ENCODE measurements at regions not wholly inside any gene's neighbourhood (a gene's known extent, or its start where the extent isn't known, plus 50 kb on each side); places are given as distances from the start of the nearest gene placed in this dataset.
A peak's percentile ranks its signal among the peaks of the same experiment; 100 is the strongest.

DNA sequence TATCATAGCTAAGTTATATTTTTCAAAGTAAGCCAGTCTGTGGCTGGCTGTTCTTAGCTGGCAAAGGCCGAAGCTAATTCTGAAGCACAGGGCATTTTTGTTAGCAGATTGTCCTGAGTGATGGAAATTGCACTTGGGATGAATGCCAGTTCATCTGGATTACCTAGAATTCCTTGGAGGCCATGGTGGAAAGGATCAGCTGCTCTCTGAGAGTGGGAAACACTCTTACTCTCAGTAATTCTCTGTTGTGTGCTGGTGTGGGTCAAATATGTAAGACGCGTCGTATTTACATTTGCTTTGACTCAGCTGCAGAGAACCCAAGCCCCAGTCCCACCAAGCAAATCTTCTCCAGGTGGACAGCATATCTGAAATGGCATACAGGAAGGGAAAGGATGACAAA is 60.7 kb upstream of the C1QTNF9B start:
- H3K4me1 ChIP-seq (ENCODE audit: low read length) = no peaks in the 10 kb centered on the region
- H3K9me2 ChIP-seq (replicated peaks; ENCODE audit: insufficient read depth, low read length) = no peaks in the 10 kb centered on the region
- H3K4me2 ChIP-seq (ENCODE audit: low read depth, low read length, poor library complexity, severe bottlenecking) = no peak overlapping the region
- no peaks in the 10 kb centered on the region for H4K20me1 ChIP-seq (ENCODE audit: insufficient read depth, low read depth, low read length)
- no peaks in the 10 kb centered on the region for H3K27me3 ChIP-seq (ENCODE audit: low read length)
- H3K9ac ChIP-seq (ENCODE audit: low read length) = no peak overlapping the region
- no peak overlapping the region for H3K4me3 ChIP-seq (ENCODE audit: low read length)
- no peaks in the 10 kb centered on the region for H3K9me3 ChIP-seq (ENCODE audit: low read length)
- no peaks in the 10 kb centered on the region for H3K36me3 ChIP-seq (ENCODE audit: insufficient read depth, low read length)
- no peaks in the 10 kb centered on the region for H3K79me2 ChIP-seq (ENCODE audit: low read length)
- DNase-seq = no peak
- H3K27ac ChIP-seq (ENCODE audit: low read length) = no peak overlapping the region
- no peak overlapping the region for H2AFZ ChIP-seq (ENCODE audit: low read length)

- H3K27ac ChIP-seq (ENCODE audit: low read length) = no peak overlapping the region
- no peak overlapping the region for H3K4me3 ChIP-seq (ENCODE audit: low read length)
- no peaks in the 10 kb centered on the region for H4K20me1 ChIP-seq (ENCODE audit: insufficient read depth, low read depth, low read length)
- no peak overlapping the region for H2AFZ ChIP-seq (ENCODE audit: low read length)
- no peak overlapping the region for H3K4me2 ChIP-seq (ENCODE audit: low read depth, low read length, poor library complexity, severe bottlenecking)
- no peaks in the 10 kb centered on the region for H3K36me3 ChIP-seq (ENCODE audit: insufficient read depth, low read length)
- H3K4me1 ChIP-seq (ENCODE audit: low read length) = no peaks in the 10 kb centered on the region
- no peaks in the 10 kb centered on the region for H3K79me2 ChIP-seq (ENCODE audit: low read length)
- no peaks in the 10 kb centered on the region for H3K9me2 ChIP-seq (replicated peaks; ENCODE audit: insufficient read depth, low read length)
- DNase-seq = no peak
- no peaks in the 10 kb centered on the region for H3K27me3 ChIP-seq (ENCODE audit: low read length)
- H3K9me3 ChIP-seq (ENCODE audit: low read length) = no peaks in the 10 kb centered on the region
- no peak overlapping the region for H3K9ac ChIP-seq (ENCODE audit: low read length)
These were observed 62.0 kb upstream of the C1QTNF9B start for GRCh38 chr13:23959231-23959862.

- H3K4me3 ChIP-seq (ENCODE audit: low read length) = no peak overlapping the region
- no peaks in the 10 kb centered on the region for H3K9me2 ChIP-seq (replicated peaks; ENCODE audit: insufficient read depth, low read length)
- no peaks in the 10 kb centered on the region for H3K9me3 ChIP-seq (ENCODE audit: low read length)
- peak; percentile 66 for DNase-seq
- no peaks in the 10 kb centered on the region for H3K36me3 ChIP-seq (ENCODE audit: insufficient read depth, low read length)
- H3K27ac ChIP-seq (ENCODE audit: low read length) = no peak overlapping the region
- H2AFZ ChIP-seq (ENCODE audit: low read length) = no peak overlapping the region
- no peak overlapping the region for H3K4me2 ChIP-seq (ENCODE audit: low read depth, low read length, poor library complexity, severe bottlenecking)
- no peak overlapping the region for H3K9ac ChIP-seq (ENCODE audit: low read length)
- no peaks in the 10 kb centered on the region for H4K20me1 ChIP-seq (ENCODE audit: insufficient read depth, low read depth, low read length)
- no peaks in the 10 kb centered on the region for H3K27me3 ChIP-seq (ENCODE audit: low read length)
- no peaks in the 10 kb centered on the region for H3K79me2 ChIP-seq (ENCODE audit: low read length)
- H3K4me1 ChIP-seq (ENCODE audit: low read length) = no peaks in the 10 kb centered on the region
These were observed 63.4 kb upstream of the C1QTNF9B start for GRCh38 chr13:23960566-23961156.

DNA sequence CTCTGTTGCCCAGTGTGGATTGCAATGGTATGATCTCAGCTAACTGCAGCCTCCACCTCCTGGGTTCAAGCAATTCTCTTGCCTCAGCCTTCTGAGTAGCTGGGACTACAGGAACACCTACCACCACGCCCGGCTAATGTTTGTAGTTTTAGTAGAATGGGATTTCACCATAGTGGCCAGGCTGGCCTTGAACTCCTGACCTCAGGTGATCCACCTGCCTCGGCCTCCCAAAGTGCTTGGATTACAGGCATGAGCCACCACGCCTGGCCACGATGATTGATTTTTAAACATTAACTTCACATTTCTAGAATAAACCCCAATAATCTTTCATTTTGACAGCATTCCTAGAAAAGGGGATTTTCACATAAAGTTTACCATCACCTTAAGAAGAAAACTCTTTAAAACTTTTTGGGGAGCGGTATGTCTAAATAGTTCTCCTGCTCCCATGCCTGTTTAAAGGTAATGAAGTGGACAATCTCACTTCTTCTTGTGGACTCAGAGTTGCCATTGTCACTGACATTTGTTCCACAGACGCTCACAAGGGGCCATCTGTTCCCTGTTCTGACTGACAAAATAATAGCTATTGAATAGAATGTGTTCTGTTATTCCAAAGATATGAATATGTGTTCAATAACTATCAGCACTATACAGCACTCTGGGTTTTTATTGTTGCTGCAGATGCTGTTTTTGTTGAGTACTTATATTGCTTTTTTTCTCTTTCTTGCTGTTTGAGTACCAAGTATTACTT is 66.1 kb upstream of the C1QTNF9B start:
- no peak overlapping the region for H3K9ac ChIP-seq (ENCODE audit: low read length)
- H3K79me2 ChIP-seq (ENCODE audit: low read length) = no peaks in the 10 kb centered on the region
- H3K27me3 ChIP-seq (ENCODE audit: low read length) = no peaks in the 10 kb centered on the region
- H3K36me3 ChIP-seq (ENCODE audit: insufficient read depth, low read length) = no peaks in the 10 kb centered on the region
- H3K27ac ChIP-seq (ENCODE audit: low read length) = no peak overlapping the region
- no peaks in the 10 kb centered on the region for H4K20me1 ChIP-seq (ENCODE audit: insufficient read depth, low read depth, low read length)
- no peak overlapping the region for H3K4me3 ChIP-seq (ENCODE audit: low read length)
- H3K4me1 ChIP-seq (ENCODE audit: low read length) = no peaks in the 10 kb centered on the region
- H3K9me3 ChIP-seq (ENCODE audit: low read length) = no peaks in the 10 kb centered on the region
- no peak for DNase-seq
- H3K9me2 ChIP-seq (replicated peaks; ENCODE audit: insufficient read depth, low read length) = no peaks in the 10 kb centered on the region
- no peak overlapping the region for H2AFZ ChIP-seq (ENCODE audit: low read length)
- H3K4me2 ChIP-seq (ENCODE audit: low read depth, low read length, poor library complexity, severe bottlenecking) = no peak overlapping the region

DNA sequence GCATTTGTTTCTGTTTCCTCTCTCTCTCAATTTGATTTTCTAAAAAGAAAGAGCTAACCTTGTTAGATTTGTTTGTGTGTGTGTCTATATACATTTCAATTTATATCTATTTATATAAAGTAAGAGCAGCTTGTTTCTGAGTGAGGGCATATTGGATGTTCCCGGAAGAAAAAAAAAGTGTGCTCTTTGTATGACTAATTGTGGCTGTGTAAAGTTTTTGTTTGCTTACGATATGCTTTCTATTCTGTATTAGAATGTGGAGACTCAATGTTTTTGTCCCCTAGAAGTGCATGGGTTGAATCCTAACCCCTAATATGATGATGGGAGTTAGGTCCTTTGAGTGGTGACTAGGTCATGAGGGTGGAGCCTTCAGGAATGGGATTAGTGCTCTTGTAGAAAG is 66.6 kb upstream of the C1QTNF9B start:
- H3K9ac ChIP-seq (ENCODE audit: low read length) = no peak overlapping the region

DNA sequence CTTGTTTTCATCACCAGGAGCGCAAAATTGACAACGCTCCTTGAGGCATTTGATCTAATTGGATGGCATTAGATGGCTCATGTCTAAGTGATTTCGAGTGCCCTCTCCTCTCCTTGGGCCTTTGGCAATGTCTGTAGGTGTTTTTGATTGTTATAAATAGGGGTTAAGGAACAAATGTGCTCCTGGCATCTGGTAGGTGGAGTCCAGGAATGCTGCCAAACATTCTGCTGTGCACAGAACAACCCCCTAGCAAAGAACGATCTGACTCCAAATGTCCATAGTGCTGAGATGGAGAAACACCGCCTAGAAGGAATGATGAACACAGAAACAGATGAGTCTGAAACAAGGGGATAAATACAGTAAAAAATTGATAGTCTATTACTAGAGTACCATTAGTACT is 68.0 kb upstream of the C1QTNF9B start:
- H3K36me3 ChIP-seq (ENCODE audit: insufficient read depth, low read length) = no peaks in the 10 kb centered on the region
- no peaks in the 10 kb centered on the region for H3K27me3 ChIP-seq (ENCODE audit: low read length)
- no peaks in the 10 kb centered on the region for H3K9me2 ChIP-seq (replicated peaks; ENCODE audit: insufficient read depth, low read length)
- no peaks in the 10 kb centered on the region for H3K9me3 ChIP-seq (ENCODE audit: low read length)
- no peaks in the 10 kb centered on the region for H3K79me2 ChIP-seq (ENCODE audit: low read length)
- H2AFZ ChIP-seq (ENCODE audit: low read length) = no peak overlapping the region
- no peak for DNase-seq
- no peak overlapping the region for H3K4me3 ChIP-seq (ENCODE audit: low read length)
- H3K4me1 ChIP-seq (ENCODE audit: low read length) = no peaks in the 10 kb centered on the region
- H3K9ac ChIP-seq (ENCODE audit: low read length) = no peak overlapping the region
- no peak overlapping the region for H3K4me2 ChIP-seq (ENCODE audit: low read depth, low read length, poor library complexity, severe bottlenecking)
- H3K27ac ChIP-seq (ENCODE audit: low read length) = no peak overlapping the region
- no peaks in the 10 kb centered on the region for H4K20me1 ChIP-seq (ENCODE audit: insufficient read depth, low read depth, low read length)

More for the DNA sequence above, 66.6 kb upstream of the C1QTNF9B start:
- no peaks in the 10 kb centered on the region for H3K4me1 ChIP-seq (ENCODE audit: low read length)
- H3K4me2 ChIP-seq (ENCODE audit: low read depth, low read length, poor library complexity, severe bottlenecking) = no peak overlapping the region
- H2AFZ ChIP-seq (ENCODE audit: low read length) = no peak overlapping the region
- H3K9me3 ChIP-seq (ENCODE audit: low read length) = no peaks in the 10 kb centered on the region
- no peak for DNase-seq
- H3K36me3 ChIP-seq (ENCODE audit: insufficient read depth, low read length) = no peaks in the 10 kb centered on the region
- H3K9me2 ChIP-seq (replicated peaks; ENCODE audit: insufficient read depth, low read length) = no peaks in the 10 kb centered on the region
- H3K79me2 ChIP-seq (ENCODE audit: low read length) = no peaks in the 10 kb centered on the region
- H3K27me3 ChIP-seq (ENCODE audit: low read length) = no peaks in the 10 kb centered on the region
- H3K4me3 ChIP-seq (ENCODE audit: low read length) = no peak overlapping the region
- H4K20me1 ChIP-seq (ENCODE audit: insufficient read depth, low read depth, low read length) = no peaks in the 10 kb centered on the region
- H3K27ac ChIP-seq (ENCODE audit: low read length) = no peak overlapping the region

DNA sequence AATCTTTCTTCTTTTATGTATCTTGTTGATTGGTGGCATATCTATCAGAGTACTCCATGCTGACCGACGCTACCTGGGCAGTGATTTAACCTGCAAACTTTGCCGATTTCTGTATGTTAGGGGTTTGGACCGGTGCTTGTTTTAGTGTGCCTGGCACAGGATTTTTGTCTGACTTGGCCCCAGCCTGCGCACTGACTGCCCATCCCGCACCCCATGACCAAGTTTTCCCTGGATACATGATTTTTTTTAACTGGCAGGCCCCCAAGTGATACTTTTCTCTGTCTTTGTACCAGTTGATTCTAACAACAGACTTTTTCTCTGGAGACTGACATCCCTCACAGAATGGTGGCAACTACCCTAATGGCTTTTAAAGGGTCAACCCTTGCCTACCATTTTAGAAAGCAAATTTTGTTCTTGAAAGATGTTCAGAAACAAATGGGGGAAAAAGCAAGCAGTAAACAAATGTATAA is 69.0 kb upstream of the C1QTNF9B start:
- no peaks in the 10 kb centered on the region for H4K20me1 ChIP-seq (ENCODE audit: insufficient read depth, low read depth, low read length)
- DNase-seq = no peak
- no peaks in the 10 kb centered on the region for H3K27me3 ChIP-seq (ENCODE audit: low read length)
- no peaks in the 10 kb centered on the region for H3K9me2 ChIP-seq (replicated peaks; ENCODE audit: insufficient read depth, low read length)
- no peak overlapping the region for H3K4me2 ChIP-seq (ENCODE audit: low read depth, low read length, poor library complexity, severe bottlenecking)
- no peak overlapping the region for H3K4me3 ChIP-seq (ENCODE audit: low read length)
- no peak overlapping the region for H3K27ac ChIP-seq (ENCODE audit: low read length)
- no peaks in the 10 kb centered on the region for H3K4me1 ChIP-seq (ENCODE audit: low read length)
- H2AFZ ChIP-seq (ENCODE audit: low read length) = no peak overlapping the region
- H3K79me2 ChIP-seq (ENCODE audit: low read length) = no peaks in the 10 kb centered on the region
- H3K9ac ChIP-seq (ENCODE audit: low read length) = no peak overlapping the region
- H3K9me3 ChIP-seq (ENCODE audit: low read length) = no peaks in the 10 kb centered on the region
- no peaks in the 10 kb centered on the region for H3K36me3 ChIP-seq (ENCODE audit: insufficient read depth, low read length)

- Histone ChIP-seq H3K36me3 (ENCODE audit: insufficient read depth, low read length) (no peaks in the 10 kb centered on the region), H3K9ac (ENCODE audit: low read length) (no peak overlapping the region), H3K79me2 (ENCODE audit: low read length) (no peaks in the 10 kb centered on the region), H3K9me3 (ENCODE audit: low read length) (no peaks in the 10 kb centered on the region), H3K27ac (ENCODE audit: low read length) (no peak overlapping the region), H3K4me2 (ENCODE audit: low read depth, low read length, poor library complexity, severe bottlenecking) (no peak overlapping the region), H4K20me1 (ENCODE audit: insufficient read depth, low read depth, low read length) (no peaks in the 10 kb centered on the region), H3K9me2 (replicated peaks; ENCODE audit: insufficient read depth, low read length) (no peaks in the 10 kb centered on the region), H3K4me3 (ENCODE audit: low read length) (no peak overlapping the region), H3K27me3 (ENCODE audit: low read length) (no peaks in the 10 kb centered on the region), H3K4me1 (ENCODE audit: low read length) (no peaks in the 10 kb centered on the region), H2AFZ (ENCODE audit: low read length) (no peak overlapping the region)
- no peak for DNase-seq
These were observed 69.7 kb upstream of the C1QTNF9B start for GRCh38 chr13:23966691-23967615.
